ENCODE measurements at regions not wholly inside any gene's neighbourhood (a gene's known extent, or its start where the extent isn't known, plus 50 kb on each side); places are given as distances from the start of the nearest gene placed in this dataset.

- Histone ChIP-seq H3K9me3 (no peaks in the 10 kb centered on the region), H3K27me3 (no peaks in the 10 kb centered on the region), H3K4me1 (no peaks in the 10 kb centered on the region), H3K4me3 (no peak overlapping the region), H3K36me3 (no peaks in the 10 kb centered on the region), H3K27ac (no peak overlapping the region)
- DNase-seq (ENCODE audit: low spot score in 2 of 2): no peak
- TF ChIP-seq, protein P1, sequence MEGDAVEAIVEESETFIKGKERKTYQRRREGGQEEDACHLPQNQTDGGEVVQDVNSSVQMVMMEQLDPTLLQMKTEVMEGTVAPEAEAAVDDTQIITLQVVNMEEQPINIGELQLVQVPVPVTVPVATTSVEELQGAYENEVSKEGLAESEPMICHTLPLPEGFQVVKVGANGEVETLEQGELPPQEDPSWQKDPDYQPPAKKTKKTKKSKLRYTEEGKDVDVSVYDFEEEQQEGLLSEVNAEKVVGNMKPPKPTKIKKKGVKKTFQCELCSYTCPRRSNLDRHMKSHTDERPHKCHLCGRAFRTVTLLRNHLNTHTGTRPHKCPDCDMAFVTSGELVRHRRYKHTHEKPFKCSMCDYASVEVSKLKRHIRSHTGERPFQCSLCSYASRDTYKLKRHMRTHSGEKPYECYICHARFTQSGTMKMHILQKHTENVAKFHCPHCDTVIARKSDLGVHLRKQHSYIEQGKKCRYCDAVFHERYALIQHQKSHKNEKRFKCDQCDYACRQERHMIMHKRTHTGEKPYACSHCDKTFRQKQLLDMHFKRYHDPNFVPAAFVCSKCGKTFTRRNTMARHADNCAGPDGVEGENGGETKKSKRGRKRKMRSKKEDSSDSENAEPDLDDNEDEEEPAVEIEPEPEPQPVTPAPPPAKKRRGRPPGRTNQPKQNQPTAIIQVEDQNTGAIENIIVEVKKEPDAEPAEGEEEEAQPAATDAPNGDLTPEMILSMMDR (IDR thresholded peaks at IDR 0.05): no peak
- intact Hi-C loops (cut with DNase I): no loop called here
Measured at GRCh38 chr4:23741681-23742191, 148.1 kb downstream of the PPARGC1A start.

DNA sequence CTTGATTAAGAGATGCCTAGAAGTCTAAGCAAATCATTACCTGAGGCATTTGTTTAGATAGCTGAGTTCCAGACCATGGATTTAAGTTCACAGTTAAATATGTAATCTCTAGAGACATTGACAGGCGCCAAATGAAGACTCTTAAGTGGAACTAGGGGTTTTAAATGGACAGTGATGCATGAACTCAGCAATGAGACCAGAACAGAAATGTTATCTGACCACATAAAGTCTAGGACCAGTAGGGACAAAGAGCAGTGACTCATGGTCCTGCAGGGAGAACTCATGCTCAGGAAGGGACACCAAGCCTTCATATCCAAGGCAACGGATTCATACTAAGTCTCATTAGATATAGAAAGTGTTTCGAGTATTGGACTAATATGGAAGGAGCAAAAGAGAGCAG is 152.3 kb downstream of the PPARGC1A start:
- intact Hi-C loops (cut with DNase I): no loop called here
- Histone ChIP-seq H3K9me3 (no peaks in the 10 kb centered on the region), H3K27me3 (no peaks in the 10 kb centered on the region), H3K36me3 (no peaks in the 10 kb centered on the region), H3K4me1 (no peaks in the 10 kb centered on the region), H3K4me3 (no peak overlapping the region), H3K27ac (no peak overlapping the region)
- TF ChIP-seq, protein P1 (IDR thresholded peaks at IDR 0.05): no peak
- no peak for DNase-seq (ENCODE audit: low spot score in 2 of 2)

- TF ChIP-seq, protein P1 (IDR thresholded peaks at IDR 0.05): no peak
- Histone ChIP-seq H3K4me3 (no peak overlapping the region), H3K36me3 (no peaks in the 10 kb centered on the region), H3K4me1 (no peaks in the 10 kb centered on the region), H3K27ac (no peak overlapping the region), H3K9me3 (no peaks in the 10 kb centered on the region), H3K27me3 (no peaks in the 10 kb centered on the region)
- intact Hi-C loops (cut with DNase I): no loop called here
- DNase-seq (ENCODE audit: low spot score in 2 of 2): no peak
Measured at GRCh38 chr4:23736466-23736865, 153.4 kb downstream of the PPARGC1A start.

- DNase-seq (ENCODE audit: low spot score in 2 of 2): no peak
Measured at GRCh38 chr4:23734000-23734399, 155.8 kb downstream of the PPARGC1A start.

GRCh38 chr4:23733476-23733875 is 156.4 kb downstream of the PPARGC1A start:
- no peak for DNase-seq (ENCODE audit: low spot score in 2 of 2)
- Histone ChIP-seq H3K27me3 (no peaks in the 10 kb centered on the region), H3K36me3 (no peaks in the 10 kb centered on the region), H3K9me3 (no peaks in the 10 kb centered on the region), H3K4me1 (no peaks in the 10 kb centered on the region), H3K27ac (no peak overlapping the region), H3K4me3 (no peak overlapping the region)
- intact Hi-C loops (cut with DNase I): no loop called here
- TF ChIP-seq, protein P1 (IDR thresholded peaks at IDR 0.05): no peak

More at GRCh38 chr4:23734000-23734399, 155.8 kb downstream of the PPARGC1A start:
- Histone ChIP-seq H3K36me3 (no peaks in the 10 kb centered on the region), H3K27me3 (no peaks in the 10 kb centered on the region), H3K4me3 (no peak overlapping the region), H3K27ac (no peak overlapping the region), H3K9me3 (no peaks in the 10 kb centered on the region), H3K4me1 (no peaks in the 10 kb centered on the region)
- intact Hi-C loops (cut with DNase I): no loop called here
- TF ChIP-seq, protein P1 (IDR thresholded peaks at IDR 0.05): no peak

- no peaks in the 10 kb centered on the region for H3K4me1 ChIP-seq
- H3K4me3 ChIP-seq: no peak overlapping the region
- no peaks in the 10 kb centered on the region for H3K27me3 ChIP-seq
- no peak overlapping the region for H3K27ac ChIP-seq
- no peaks in the 10 kb centered on the region for H3K36me3 ChIP-seq
- intact Hi-C loops (cut with DNase I): no loop called here
- H3K9me3 ChIP-seq: no peaks in the 10 kb centered on the region
- TF ChIP-seq, protein P1 (IDR thresholded peaks at IDR 0.05): no peak
- DNase-seq (ENCODE audit: low spot score in 2 of 2): no peak
Measured at GRCh38 chr4:23730998-23731397, 158.8 kb downstream of the PPARGC1A start.
